Stimulated activated CD4-positive, alpha-beta T cell treated with anti-CD3 and anti-CD28 coated beads, TNF-alpha, amount 100 ng/mL, for 4 hours (primary cell): ENCODE measurements at regions not wholly inside any gene's neighbourhood (a gene's known extent, or its start where the extent isn't known, plus 50 kb on each side); places are given as distances from the start of the nearest gene placed in this dataset.
A peak's percentile ranks its signal among the peaks of the same experiment; 100 is the strongest.
"Not testable (repeated sequence)": the region's sequence is repeated elsewhere in the genome, so short reads cannot be mapped to it uniquely, and the experiment has no call there.

Source experiments
- DNase-seq, 3 experiments: peaks; one replicate each; pipeline ENCODE4 v3.0.0-alpha.2; 2020; ENCODE audit warnings: low read depth in 3 of 3

DNA sequence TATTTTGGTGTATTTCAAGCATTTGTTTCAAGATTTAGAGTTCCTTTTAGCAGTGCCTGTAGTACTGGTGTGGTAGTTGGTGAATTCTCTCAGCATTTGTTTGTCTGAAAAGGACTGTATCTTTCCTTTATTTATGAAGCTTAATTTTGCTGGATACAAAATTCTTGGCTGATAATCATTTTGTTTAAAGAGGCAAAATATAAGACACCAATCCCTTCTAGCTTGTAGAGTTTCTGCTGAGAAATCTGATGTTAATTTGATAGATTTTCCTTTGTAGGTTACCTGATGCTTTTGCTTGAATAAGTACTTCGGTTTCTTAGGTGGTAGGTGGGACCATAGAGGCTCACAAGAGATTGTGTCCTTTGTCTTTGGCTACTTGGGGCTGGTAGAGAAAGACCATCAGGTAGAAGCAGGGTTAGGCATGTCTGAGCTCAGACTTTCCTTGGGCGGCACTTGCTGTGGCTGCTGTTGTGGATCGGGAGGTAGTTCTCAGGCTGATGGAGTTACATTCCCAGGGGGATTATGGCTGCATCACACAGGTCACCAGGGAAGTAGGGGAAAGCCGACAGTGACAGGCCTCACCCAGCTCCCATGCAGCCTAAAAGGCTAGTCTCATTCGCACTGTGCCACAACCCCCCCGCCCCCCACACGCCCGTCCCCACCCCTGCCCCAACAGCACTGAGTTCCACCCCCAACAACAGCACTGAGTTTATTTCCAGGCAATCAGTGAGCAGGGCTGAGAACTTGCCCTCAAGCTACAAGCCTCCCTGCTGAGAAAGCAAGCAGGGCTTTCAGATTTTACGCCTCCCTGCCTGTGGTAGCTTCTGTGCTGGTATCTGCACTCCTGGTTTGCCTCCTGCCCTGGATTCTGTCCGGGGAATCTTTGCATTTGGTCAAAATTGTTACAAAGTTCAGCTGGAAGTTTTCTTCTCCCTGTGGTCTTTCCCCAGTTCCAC is 127.1 kb upstream of the GLRA1 start:
- DNase-seq = no peak

- DNase-seq = no peak
Measured at GRCh38 chr5:152046361-152046760, 121.7 kb upstream of the GLRA1 start.

GRCh38 chr5:152038856-152039255 is 114.2 kb upstream of the GLRA1 start:
- DNase-seq = not testable (repeated sequence)

GRCh38 chr5:152026328-152027024 is 101.8 kb upstream of the GLRA1 start:
- DNase-seq = peak in 1 of 3 experiments; percentile 12

DNA sequence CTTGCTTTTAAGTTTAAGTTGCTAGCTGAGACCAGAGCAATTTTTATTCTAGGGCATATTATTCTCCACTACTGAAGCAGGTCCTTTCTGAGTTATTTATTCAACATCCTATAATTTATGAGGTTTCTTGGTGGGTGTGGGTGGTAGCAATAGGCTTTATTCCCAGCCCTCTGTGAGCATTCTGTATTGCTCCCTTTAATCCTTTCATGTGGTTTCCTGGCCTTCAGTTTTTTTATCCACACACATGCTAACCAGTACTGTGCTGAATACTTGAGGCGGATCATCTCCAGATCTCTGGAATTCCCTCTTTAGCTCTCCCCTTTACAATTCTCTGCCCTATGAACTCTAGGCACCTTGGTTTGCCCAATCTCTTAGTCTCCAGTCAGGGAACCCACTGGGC is 91.8 kb upstream of the GLRA1 start:
- DNase-seq = no peak

DNA sequence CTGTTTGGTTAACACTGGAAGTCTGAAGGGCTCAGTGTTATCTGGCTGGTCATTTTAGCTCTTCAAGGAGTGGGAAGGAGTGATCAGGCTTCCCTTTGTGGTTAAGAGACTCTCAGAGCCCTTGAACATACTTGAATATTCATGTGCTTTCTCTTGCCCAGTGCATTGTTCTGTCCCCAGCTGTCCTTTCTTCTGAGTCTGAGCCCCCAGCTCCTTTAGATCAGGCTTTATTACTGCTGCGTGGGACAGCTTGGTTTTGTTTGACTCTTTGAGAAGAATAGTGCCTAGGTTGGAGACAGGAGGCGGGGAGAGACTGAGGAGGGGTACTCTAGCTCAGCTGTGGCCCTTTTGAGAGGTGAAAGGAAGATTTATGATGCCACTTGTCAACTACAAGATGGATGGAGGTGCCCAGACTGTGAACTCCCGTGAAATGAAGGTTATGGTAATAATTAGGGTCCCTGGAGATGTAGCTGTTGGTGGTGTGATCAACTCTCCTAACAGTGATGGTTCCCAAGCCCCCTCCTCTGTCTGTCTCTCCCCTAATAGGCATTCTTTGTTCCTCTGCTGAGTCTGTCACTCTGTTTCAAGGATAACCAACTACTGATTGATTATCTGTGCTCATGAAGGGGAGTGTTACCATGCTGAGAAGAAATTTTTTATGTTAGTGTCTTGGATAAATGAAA is 83.1 kb upstream of the GLRA1 start:
- DNase-seq = no peak

GRCh38 chr5:152004095-152004494 is 79.4 kb upstream of the GLRA1 start:
- no peak for DNase-seq
